NOMO-1 treated with dmso at 0.1 percent for 144 hours (cell line): ENCODE measurements at regions not wholly inside any gene's neighbourhood (a gene's known extent, or its start where the extent isn't known, plus 50 kb on each side); places are given as distances from the start of the nearest gene placed in this dataset.

Source experiments
- DNase-seq: peaks from one replicate; lab custom pipeline; 2025; ENCODE audit not compliant: unreplicated experiment; lab: John Stamatoyannopoulos, UW

- DNase-seq, result no peak
Observed at GRCh38 chr5:54621048-54621447, 103.5 kb downstream of the SNX18 start.

GRCh38 chr5:54620141-54620933 lies 102.8 kb downstream of the SNX18 start:
- DNase-seq, result no peak

GRCh38 chr5:54619731-54620130 lies 102.2 kb downstream of the SNX18 start:
- no peak for DNase-seq

GRCh38 chr5:54616518-54617220 lies 99.1 kb downstream of the SNX18 start:
- DNase-seq, result no peak

GRCh38 chr5:54616031-54616430 lies 98.5 kb downstream of the SNX18 start:
- DNase-seq, result peak; percentile 30

GRCh38 chr5:54615381-54615780 lies 97.8 kb downstream of the SNX18 start:
- no peak for DNase-seq

- no peak for DNase-seq
Observed at GRCh38 chr5:54612711-54613110, 95.2 kb downstream of the SNX18 start.

- DNase-seq, result no peak
Observed at GRCh38 chr5:54611290-54611951, 93.9 kb downstream of the SNX18 start.

GRCh38 chr5:54610197-54610944 lies 92.8 kb downstream of the SNX18 start:
- DNase-seq, result peak; percentile 87

GRCh38 chr5:54608423-54609085 lies 91.0 kb downstream of the SNX18 start:
- DNase-seq, result peak; percentile 90

GRCh38 chr5:54607006-54607405 lies 89.4 kb downstream of the SNX18 start:
- DNase-seq, result no peak

GRCh38 chr5:54603372-54603771 lies 85.8 kb downstream of the SNX18 start:
- DNase-seq, result no peak

GRCh38 chr5:54602475-54602874 lies 84.9 kb downstream of the SNX18 start:
- no peak for DNase-seq

GRCh38 chr5:54601411-54602230 lies 84.1 kb downstream of the SNX18 start:
- no peak for DNase-seq
